Body of pancreas (tissue), 4 donors: ENCODE measurements at regions not wholly inside any gene's neighbourhood (a gene's known extent, or its start where the extent isn't known, plus 50 kb on each side); places are given as distances from the start of the nearest gene placed in this dataset.

Experiments
- ATAC-seq: fragments of 150-250 bp; one replicate; pipeline ENCODE4 v1.9.1; 2016
- DNase-seq, 4 donors: peaks; one replicate each; pipeline ENCODE4 v3.0.0-alpha.2; 2019
- H3K27ac ChIP-seq, 4 donors: fragments of 200-600 bp; sonication (generic); 1 replicate in 3 of 4; 2 replicates in 1 of 4; pipeline versions ENCODE4 v1.5.1 to v1.6.1; 2016 to 2019; ENCODE audit warnings: mild to moderate bottlenecking in 1 of 4, mixed read lengths in 1 of 4, moderate library complexity in 1 of 4
- H3K27me3 ChIP-seq, 2 donors: fragments of 200-600 bp; sonication (generic); one replicate each; pipeline ENCODE4 v1.6.0; 2016; ENCODE audit warnings: mild to moderate bottlenecking in 1 of 2
- H3K36me3 ChIP-seq, 2 donors: fragments of 200-600 bp; sonication (generic); replicated peaks in 1 of 2; 2 replicates each; pipeline ENCODE4 v1.5.1; 2016; ENCODE audit warnings: low read depth in 2 of 2; ENCODE audit not compliant: insufficient read depth in 1 of 2
- H3K4me1 ChIP-seq: fragments of 200-600 bp; sonication (generic); one replicate; pipeline ENCODE4 v1.6.0; 2016
- H3K4me3 ChIP-seq, 2 donors: fragments of 200-600 bp; sonication (generic); 1 replicate in 1 of 2; 2 replicates in 1 of 2; pipeline ENCODE4 v1.5.1; 2016 to 2019
- H3K9me3 ChIP-seq, 3 donors: fragments of 200-600 bp; sonication (generic); 1 replicate in 2 of 3; 2 replicates in 1 of 3; pipeline ENCODE4 v1.5.1; 2016
- POLR2A ChIP-seq, 3 donors: fragments of 450-650 bp; IDR thresholded peaks; one replicate each; pipeline ENCODE4 v1.6.1; 2016; ENCODE audit warnings: antibody characterized with exemption in 3 of 3, mild to moderate bottlenecking in 2 of 3
- WGBS, 2 donors: methylation state at CpG; one replicate each; pipeline ENCODE4 v1.1.5; 2017; 5-methylcytosine and 5-hydroxymethylcytosine counted together
- intact Hi-C: fragments of 100-400 bp; cut with DNase I; formaldehyde crosslinking; loops from one replicate; pipeline ENCODE4 v1.15.1; 2023
- TF ChIP-seq, protein P1 (sequence below), 7 experiments: fragments of 450-650 bp in 4 of 7; fragments of 200-600 bp in 3 of 7; sonication (generic) in 3 of 7; IDR thresholded peaks; one replicate each; pipeline ENCODE4 v1.5.1; 2016 to 2019; ENCODE audit warnings: antibody characterized with exemption in 7 of 7

DNA sequence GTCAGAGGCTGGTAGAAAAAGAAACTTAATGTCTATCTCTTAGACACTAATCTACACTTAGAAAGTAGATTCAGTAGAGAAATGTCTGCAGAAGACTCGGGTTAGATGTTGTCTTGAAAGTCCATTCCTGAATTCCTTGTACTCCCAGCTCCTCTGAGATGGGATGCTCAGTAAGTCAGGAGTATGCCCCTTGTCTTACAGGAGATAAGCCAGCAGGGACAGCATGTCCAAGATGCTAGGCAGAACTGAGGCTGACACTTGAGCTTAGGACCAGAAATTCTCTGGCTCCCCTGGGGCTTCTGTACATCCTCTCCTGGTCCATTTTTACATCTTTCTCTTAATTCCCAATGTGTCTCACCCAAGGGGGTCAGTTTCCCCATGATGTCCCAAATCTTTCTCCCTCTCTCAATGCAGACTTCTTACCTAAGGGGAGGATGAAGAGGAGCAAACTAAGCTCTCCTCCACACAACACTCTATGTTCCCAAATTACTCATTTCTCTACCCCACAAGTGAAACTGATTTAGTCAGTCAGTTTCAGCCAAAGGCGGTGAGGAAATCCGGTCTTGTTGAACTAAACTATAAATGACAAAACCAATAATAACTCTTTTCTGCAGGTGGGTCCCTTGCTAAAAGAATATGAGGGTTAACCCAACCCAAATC, 558.2 kb upstream of the DIPK2B start:
- Histone ChIP-seq H3K9me3 (no peaks in the 10 kb centered on the region), H3K4me3 (no peak overlapping the region), H3K36me3 (no peaks in the 10 kb centered on the region), H3K27me3 (no peaks in the 10 kb centered on the region), H3K27ac (peak overlapping the region in 1 of 4 donors; percentile 49), H3K4me1 (no peaks in the 10 kb centered on the region)
- DNase-seq (no peak), ATAC-seq (no peak)
- intact Hi-C loops: no loop called here
- WGBS, 2 donors: 71 to 74% methylated on average over 3 of the region's 3 CpGs
- TF ChIP-seq, protein P1, sequence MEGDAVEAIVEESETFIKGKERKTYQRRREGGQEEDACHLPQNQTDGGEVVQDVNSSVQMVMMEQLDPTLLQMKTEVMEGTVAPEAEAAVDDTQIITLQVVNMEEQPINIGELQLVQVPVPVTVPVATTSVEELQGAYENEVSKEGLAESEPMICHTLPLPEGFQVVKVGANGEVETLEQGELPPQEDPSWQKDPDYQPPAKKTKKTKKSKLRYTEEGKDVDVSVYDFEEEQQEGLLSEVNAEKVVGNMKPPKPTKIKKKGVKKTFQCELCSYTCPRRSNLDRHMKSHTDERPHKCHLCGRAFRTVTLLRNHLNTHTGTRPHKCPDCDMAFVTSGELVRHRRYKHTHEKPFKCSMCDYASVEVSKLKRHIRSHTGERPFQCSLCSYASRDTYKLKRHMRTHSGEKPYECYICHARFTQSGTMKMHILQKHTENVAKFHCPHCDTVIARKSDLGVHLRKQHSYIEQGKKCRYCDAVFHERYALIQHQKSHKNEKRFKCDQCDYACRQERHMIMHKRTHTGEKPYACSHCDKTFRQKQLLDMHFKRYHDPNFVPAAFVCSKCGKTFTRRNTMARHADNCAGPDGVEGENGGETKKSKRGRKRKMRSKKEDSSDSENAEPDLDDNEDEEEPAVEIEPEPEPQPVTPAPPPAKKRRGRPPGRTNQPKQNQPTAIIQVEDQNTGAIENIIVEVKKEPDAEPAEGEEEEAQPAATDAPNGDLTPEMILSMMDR (IDR thresholded peaks at IDR 0.05): no peak
- TF ChIP-seq POLR2A (IDR thresholded peaks at IDR 0.05): no peak

DNA sequence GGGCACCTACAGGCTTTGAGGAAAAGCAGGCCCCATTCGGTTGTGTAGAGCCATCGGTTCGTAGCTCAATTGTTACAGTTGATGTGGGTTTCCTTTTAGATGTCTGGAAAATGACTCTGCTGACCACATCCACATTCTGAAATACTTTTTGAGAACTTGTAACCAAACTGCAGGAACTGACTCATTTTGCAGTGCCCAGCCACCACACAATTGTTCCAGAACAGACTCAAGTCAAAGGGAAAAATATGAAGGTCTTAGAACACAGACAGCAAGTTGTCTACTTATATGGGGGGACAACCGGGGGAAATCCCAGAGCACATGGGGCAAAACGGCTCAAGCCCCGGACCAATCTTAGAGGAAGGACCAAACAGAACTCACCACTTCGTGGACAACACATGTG, 557.6 kb upstream of the DIPK2B start:
- DNase-seq (peak in 1 of 4 donors; percentile 17), ATAC-seq (no peak)
- Histone ChIP-seq H3K4me1 (no peaks in the 10 kb centered on the region), H3K4me3 (no peak overlapping the region), H3K27ac (peak overlapping the region in 1 of 4 donors; percentile 49), H3K36me3 (no peaks in the 10 kb centered on the region), H3K27me3 (no peaks in the 10 kb centered on the region), H3K9me3 (no peaks in the 10 kb centered on the region)
- no peak for TF ChIP-seq POLR2A (IDR thresholded peaks at IDR 0.05)
- TF ChIP-seq, protein P1 (IDR thresholded peaks at IDR 0.05): no peak
- WGBS, 2 donors: 48 to 75% methylated on average over 4 to 7 of the region's 7 CpGs
- intact Hi-C loops: no loop called here

DNA sequence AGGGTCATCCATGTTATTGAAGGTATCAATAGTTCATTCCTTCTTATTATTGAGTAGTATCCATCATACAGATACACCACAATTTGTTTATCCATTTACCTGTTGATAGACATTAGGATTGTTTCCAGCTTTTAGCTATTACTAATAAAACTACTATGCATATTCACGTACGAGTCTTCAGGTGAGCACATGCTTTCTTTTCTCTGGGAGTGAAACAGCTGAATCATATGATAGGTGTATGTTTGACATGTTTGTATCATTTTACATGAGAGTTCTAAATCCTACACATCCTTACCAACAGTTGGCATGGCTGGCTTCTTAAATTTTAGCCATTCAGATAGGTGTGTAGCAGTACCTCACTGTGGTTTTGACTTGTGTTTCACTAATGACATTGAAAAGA, 556.6 kb upstream of the DIPK2B start:
- Histone ChIP-seq H3K9me3 (no peaks in the 10 kb centered on the region), H3K27ac (no peak overlapping the region), H3K27me3 (no peaks in the 10 kb centered on the region), H3K4me3 (no peak overlapping the region), H3K36me3 (no peaks in the 10 kb centered on the region), H3K4me1 (no peaks in the 10 kb centered on the region)
- WGBS, 2 donors: 84 to 87% methylated on average over 2 of the region's 2 CpGs
- intact Hi-C loops: no loop called here
- ATAC-seq (no peak), DNase-seq (no peak)
- TF ChIP-seq POLR2A (IDR thresholded peaks at IDR 0.05): no peak
- TF ChIP-seq, protein P1 (IDR thresholded peaks at IDR 0.05): no peak

DNA sequence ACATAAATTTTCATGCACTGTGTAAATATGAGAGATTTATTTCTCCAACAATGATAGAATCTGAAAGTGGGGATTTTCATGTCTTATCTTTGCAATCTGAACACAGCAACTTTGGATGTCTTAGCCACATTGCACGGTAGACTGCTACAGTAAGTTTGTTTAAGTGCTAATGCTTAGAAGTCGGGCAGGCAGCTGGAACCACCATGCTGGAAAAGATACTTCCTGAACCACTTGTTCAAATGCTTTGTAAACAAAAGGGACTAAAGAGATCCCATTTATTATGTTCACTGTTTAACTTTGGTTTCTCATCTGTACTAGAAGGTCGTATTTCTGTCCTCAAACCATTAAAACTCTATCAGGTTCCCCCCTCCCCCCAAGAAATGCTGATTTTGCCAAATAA, 555.9 kb upstream of the DIPK2B start:
- H3K27ac ChIP-seq: no peak overlapping the region
- no peak for TF ChIP-seq POLR2A (IDR thresholded peaks at IDR 0.05)
- TF ChIP-seq, protein P1 (IDR thresholded peaks at IDR 0.05): no peak
- no peak overlapping the region for H3K4me3 ChIP-seq
- intact Hi-C loops: no loop called here
- ATAC-seq (no peak), DNase-seq (no peak)
- H3K4me1 ChIP-seq: no peaks in the 10 kb centered on the region
- 22 to 28% methylated on average over 3 of the region's 3 CpGs for WGBS, 2 donors
- no peaks in the 10 kb centered on the region for H3K9me3 ChIP-seq
- no peaks in the 10 kb centered on the region for H3K36me3 ChIP-seq
- H3K27me3 ChIP-seq: no peaks in the 10 kb centered on the region

DNA sequence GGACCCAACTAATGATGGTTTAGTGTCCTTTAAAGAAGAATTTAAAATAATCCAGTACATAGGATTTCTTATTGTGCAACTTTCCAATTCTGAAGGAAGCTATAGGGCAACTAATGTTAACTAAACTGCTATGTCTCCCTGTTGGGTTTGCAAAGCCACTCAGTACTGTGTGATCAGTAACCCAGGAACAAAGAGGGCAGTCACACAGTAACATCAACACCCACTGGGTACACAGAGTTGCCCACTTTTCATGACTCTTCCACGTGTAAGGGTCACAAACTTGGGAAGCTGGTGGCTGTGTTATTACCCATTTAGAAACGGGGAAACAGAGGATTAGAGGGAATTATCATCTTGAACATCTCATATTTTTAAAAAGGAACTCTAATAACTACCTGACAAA, 555.0 kb upstream of the DIPK2B start:
- Histone ChIP-seq H3K9me3 (no peaks in the 10 kb centered on the region), H3K27me3 (no peaks in the 10 kb centered on the region), H3K36me3 (no peaks in the 10 kb centered on the region), H3K27ac (no peak overlapping the region), H3K4me1 (no peaks in the 10 kb centered on the region), H3K4me3 (no peak overlapping the region)
- DNase-seq (no peak), ATAC-seq (no peak)
- intact Hi-C loops: no loop called here
- TF ChIP-seq, protein P1 (IDR thresholded peaks at IDR 0.05): no peak
- TF ChIP-seq POLR2A (IDR thresholded peaks at IDR 0.05): no peak
- WGBS, 2 donors: 25 to 47% methylated on average over 2 of the region's 2 CpGs
